ENCODE measurements at regions not wholly inside any gene's neighbourhood (a gene's known extent, or its start where the extent isn't known, plus 50 kb on each side); places are given as distances from the start of the nearest gene placed in this dataset.

DNA sequence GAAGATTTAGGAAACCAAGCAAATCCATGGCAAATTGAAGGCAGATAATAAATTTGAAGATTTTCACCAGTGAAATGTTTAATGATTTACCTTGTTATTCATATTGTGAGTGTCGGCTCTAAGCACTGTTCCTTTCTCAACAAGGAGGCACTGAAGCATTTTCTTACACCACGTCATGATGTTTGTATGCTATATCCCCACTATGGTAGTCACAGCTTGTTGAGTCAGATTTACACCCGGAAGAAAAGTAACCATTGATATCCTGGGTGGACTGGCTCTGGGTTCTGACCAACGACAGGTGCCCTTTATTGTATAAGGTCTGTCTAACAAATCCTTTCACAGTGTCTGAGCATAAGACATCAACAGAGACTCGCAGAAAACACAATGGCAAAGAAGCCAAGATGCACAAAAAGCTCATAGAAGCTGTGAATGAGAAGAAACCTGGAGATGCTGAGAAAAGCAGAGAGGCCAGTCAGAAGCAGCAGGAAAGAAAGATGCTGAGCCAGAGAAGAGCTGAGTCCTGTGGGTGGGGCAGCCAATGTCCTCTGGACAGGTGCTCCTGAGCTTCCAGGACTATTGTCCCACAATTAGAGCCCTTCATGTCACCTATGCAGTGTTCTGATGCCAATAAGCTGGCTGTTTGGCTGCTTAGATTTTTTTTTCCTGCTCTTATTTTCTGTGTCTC, 49.7 kb upstream of the ARHGAP5 start:
- Mint-ChIP-seq H3K9me3 (no peaks in the 10 kb centered on the region), H3K4me1 (no peaks in the 10 kb centered on the region), H3K36me3 (ENCODE audit: low read depth) (no peaks in the 10 kb centered on the region), H3K27ac (no peak overlapping the region), H3K4me3 (no peak overlapping the region), H3K27me3 (peaks cover 8% of the 10 kb centered on the region)
- ATAC-seq (no peak), DNase-seq (no peak)

Measured in activated naive CD8-positive, alpha-beta T cell treated with anti-CD3 and anti-CD28 coated beads, Interleukin-2, amount 50 U/mL, for 24 hours (primary cell).